ENCODE measurements at regions not wholly inside any gene's neighbourhood (a gene's known extent, or its start where the extent isn't known, plus 50 kb on each side); places are given as distances from the start of the nearest gene placed in this dataset.

GRCh38 chr1:101290922-101291561 is 54.2 kb downstream of the S1PR1 start:
- no peak for DNase-seq (ENCODE audit: low spot score)

DNA sequence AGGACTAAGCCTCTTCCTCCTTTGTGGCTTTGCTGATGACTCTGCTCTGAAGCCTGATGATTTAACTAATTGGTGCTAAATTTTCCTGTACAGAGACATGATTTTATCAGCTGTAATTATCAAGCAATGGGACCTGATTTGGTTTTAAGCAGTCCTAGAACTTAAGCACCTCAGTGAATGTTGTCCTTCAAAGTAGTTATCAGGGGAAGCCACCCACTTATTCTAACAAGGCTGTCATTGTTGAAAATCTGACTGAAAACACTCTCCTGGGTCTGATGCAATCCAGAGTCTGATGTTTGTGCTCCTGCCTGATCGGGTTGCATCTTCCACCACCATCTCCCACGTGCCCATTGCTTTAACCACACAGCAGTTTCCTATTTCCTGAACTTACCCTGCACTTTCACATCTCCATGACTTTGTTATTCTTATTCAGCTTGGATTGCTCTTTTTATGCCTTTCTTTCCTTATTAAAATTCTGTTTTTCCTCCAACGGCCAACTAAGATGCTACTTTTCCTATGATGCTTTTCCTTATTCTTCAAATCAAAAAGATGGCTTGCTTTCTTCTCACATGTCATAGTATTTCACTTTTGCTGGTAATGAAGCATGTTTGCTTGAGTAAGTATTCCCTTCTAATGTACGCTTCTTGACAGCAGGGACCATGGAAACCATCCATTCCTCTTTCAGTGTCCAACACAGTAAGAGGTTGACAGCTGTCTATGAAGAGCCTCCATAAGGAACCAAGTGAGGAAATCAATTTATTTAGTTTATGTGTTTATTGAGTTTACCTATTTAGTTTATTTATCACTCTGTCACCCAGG is 55.0 kb downstream of the S1PR1 start:
- DNase-seq (ENCODE audit: low spot score): peak; percentile 80

GRCh38 chr1:101293461-101294051 is 56.7 kb downstream of the S1PR1 start:
- no peak for DNase-seq (ENCODE audit: low spot score)

- DNase-seq (ENCODE audit: low spot score): no peak
Measured at GRCh38 chr1:101295209-101295608, 58.4 kb downstream of the S1PR1 start.

DNA sequence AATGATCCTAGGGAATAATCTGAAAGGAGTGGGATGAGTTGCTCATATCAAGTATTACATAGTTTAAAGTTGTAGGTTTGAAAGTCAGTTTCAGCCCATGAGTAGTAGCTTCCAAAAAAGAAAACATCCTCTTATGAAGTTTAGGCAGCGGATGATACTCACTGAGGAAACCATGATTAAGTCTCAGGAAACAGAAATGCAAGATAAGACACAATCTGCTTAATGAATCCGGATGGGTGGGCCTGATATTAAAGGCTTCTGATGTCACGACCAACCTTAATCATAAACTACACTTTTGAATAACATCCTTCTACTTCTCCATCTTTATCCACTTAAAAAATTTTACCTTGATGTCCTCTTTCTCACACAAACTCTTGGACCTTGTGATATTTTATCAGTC is 61.8 kb downstream of the S1PR1 start:
- no peak for DNase-seq (ENCODE audit: low spot score)

- no peak for DNase-seq (ENCODE audit: low spot score)
Measured at GRCh38 chr1:101299141-101299540, 62.3 kb downstream of the S1PR1 start.

GRCh38 chr1:101299710-101300109 is 62.9 kb downstream of the S1PR1 start:
- DNase-seq (ENCODE audit: low spot score): no peak

DNA sequence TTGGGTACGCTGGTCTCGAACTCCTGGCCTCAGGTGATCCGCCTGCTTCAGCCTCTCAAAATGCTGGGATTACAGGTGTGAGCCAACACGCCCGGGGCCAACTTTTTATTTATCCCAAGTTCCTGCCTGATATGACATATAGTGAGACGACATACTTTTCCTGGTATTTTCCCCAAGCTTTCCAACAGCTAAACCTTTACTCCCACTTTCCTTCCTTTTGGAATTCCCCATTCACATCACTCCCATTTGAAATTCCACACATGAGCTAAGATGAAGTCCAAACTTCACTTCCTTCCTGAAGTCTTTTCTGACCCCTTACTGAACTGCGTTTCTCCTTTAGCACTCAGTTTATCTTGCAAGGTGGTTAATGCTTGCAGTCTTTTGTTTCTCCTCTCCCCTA is 64.1 kb downstream of the S1PR1 start:
- no peak for DNase-seq (ENCODE audit: low spot score)

DNA sequence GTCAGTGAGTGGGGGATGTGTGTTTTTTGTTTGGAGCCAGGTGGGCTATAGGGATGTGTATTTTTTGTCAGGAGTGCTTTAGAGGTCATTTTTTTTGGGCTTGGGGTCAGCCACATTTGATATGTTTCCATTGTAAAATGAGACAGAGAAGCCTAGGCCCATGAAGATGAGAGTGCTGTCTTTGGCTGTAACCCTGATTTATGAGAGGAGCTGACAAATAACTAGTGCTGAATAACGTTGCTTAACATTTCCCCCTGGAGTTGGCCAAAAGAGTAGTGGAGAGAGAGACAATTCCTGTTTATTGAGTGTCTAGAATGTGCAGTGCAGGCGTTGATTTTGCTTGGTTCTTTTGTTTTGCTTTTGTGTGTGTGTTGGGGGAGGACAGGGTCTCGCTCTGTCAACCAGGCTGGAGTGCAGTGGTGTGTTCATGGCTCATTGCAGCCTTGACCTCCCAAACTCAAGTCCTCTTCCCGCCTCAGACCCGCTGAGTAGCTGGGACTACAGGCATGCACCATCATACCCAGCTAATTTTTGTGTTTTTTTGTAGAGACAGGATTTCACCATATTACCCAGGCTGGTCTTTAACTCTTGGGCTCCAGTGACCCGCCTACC is 64.7 kb downstream of the S1PR1 start:
- no peak for DNase-seq (ENCODE audit: low spot score)

- peak; percentile 35 for DNase-seq (ENCODE audit: low spot score)
Measured at GRCh38 chr1:101302831-101303511, 66.2 kb downstream of the S1PR1 start.

- DNase-seq (ENCODE audit: low spot score): no peak
Measured at GRCh38 chr1:101307985-101308689, 71.3 kb downstream of the S1PR1 start.

DNA sequence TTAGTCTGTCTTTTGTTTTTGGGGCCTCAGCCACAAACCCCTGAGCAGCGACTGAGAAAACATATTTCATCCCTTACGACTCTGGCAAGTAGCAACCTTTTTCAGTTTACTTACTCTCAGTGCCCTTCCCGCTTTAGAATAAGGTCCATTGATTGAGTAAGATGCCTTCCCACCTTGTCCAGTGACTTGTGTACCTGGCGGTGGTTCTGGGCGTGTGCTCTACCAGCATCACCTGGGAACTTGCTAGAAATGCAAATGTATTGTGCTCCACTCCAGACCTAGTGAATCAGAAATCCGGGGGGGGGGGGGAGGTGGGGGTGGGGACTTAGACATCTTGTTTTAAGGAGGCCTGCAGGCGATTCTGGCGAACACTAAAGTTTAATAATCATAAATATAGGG is 72.1 kb downstream of the S1PR1 start:
- DNase-seq (ENCODE audit: low spot score): no peak

- peak; percentile 80 for DNase-seq (ENCODE audit: low spot score)
Measured at GRCh38 chr1:101309334-101310311, 72.8 kb downstream of the S1PR1 start.

GRCh38 chr1:101310506-101310905 is 73.7 kb downstream of the S1PR1 start:
- no peak for DNase-seq (ENCODE audit: low spot score)

GRCh38 chr1:101311146-101311920 is 74.5 kb downstream of the S1PR1 start:
- DNase-seq (ENCODE audit: low spot score): no peak

- no peak for DNase-seq (ENCODE audit: low spot score)
Measured at GRCh38 chr1:101312147-101312546, 75.3 kb downstream of the S1PR1 start.

- no peak for DNase-seq (ENCODE audit: low spot score)
Measured at GRCh38 chr1:101313356-101313755, 76.5 kb downstream of the S1PR1 start.

GRCh38 chr1:101314244-101314643 is 77.4 kb downstream of the S1PR1 start:
- DNase-seq (ENCODE audit: low spot score): peak; percentile 39

- no peak for DNase-seq (ENCODE audit: low spot score)
Measured at GRCh38 chr1:101316256-101316655, 79.4 kb downstream of the S1PR1 start.

- DNase-seq (ENCODE audit: low spot score): no peak
Measured at GRCh38 chr1:101316799-101317198, 80.0 kb downstream of the S1PR1 start.

Data from GM03348 (cell line).